AG08396 (cell line): ENCODE measurements at regions not wholly inside any gene's neighbourhood (a gene's known extent, or its start where the extent isn't known, plus 50 kb on each side); places are given as distances from the start of the nearest gene placed in this dataset.
"Not testable (repeated sequence)": the region's sequence is repeated elsewhere in the genome, so short reads cannot be mapped to it uniquely, and the experiment has no call there.

Experiments
- DNase-seq: peaks from one replicate; pipeline ENCODE4 v3.0.0; 2012; ENCODE audit warnings: low spot score, mixed read lengths

DNA sequence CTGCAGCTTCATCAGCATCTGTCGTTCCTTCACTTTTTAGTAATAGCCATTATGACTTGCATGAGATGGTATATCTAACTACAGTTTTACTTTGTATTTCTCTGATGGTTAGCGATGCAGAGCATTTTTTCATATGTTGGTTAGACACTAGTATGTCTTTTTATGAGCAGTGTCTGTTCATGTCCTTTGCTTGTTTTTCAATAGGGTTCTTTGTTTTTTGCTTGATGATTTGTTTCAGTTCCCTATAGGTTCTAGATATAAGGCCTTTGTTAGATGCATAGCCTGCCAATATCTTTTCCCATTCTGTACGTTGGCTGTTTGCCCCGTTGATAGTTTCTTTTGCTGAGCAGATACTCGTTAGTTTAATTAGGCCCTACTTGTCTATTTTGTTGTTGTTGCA is 487.2 kb upstream of the BCHE start:
- DNase-seq, result no peak

DNA sequence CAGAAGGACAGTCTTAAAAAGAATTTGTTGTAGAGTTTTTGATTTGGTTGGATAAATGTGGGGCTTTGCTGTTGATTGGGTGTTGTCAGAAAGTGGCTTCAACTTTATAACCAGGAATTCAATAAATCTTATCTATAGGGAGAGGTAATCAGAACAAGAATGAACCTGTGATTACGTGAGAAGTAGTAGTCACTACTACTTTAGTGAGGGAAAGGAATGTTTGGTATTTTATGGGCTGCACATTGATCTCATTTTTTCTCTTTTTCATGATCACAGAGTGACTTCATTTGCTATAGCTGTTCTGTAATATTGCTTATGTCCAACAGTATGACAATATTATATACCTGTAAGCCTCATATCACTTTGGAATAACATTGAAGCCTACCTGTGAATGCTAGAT is 485.2 kb upstream of the BCHE start:
- DNase-seq, result no peak

DNA sequence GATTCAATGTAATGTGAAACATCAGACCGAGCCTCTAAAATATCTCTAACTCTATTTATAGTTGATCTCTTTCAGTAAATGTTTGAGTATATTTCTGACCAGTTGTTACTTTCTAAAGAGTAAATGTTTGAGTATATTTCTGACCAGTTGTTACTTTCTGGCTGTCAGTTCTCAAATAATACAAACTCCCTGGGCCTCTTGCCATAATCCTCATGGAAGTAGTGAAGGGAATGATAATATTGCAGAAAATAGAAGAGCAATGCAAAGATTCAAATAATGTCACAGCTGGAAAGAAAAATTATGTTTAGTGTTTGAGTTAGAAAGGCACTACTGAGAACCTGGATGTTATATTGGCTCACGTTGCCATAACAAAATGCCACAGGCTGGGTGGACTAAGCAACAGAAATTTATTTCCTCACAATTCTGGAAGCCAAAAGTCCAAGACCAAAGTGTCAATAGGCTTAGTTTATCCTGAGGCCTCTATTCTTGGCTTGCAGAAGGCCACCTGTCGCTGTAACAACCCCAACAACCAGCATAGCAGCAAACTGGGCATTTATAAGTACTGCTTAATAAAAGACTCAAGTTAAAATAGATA is 470.6 kb upstream of the BCHE start:
- no peak for DNase-seq

DNA sequence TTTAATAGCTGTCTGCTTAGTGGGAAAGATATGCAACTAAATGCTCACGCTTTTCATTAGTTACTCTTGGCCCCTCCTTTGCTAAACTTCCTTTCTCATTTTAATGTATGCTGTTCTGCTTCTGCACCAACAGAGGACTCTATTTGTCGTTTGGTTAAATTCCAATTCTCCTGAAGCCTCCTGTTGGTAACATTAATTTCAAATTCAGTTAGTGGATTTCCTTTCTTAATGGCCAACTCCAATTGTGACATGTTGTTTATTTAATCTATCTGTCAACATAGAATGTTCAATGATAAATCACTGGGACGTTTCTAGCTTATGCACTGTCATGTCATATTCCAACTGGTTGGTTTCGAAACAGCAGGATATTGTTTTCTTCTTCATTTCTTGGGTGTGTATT is 467.4 kb upstream of the BCHE start:
- no peak for DNase-seq

DNA sequence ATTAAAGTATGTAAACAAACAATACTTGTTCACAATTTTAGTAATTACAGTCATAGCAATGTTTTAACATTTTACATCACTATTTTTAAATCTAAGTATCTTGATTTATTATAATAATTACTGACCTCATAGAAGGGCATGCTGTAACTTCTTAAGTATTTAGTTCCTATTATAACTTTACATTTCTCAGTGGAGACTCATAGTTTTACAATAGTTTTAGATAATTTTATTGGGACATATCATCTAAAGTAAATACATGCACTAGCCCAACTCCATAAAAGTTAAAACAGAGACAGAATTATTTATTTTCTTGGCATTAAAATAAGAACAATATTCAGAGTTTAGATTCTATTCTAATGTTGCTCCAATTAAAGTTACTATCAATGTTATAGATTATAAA is 466.5 kb upstream of the BCHE start:
- DNase-seq, result no peak

DNA sequence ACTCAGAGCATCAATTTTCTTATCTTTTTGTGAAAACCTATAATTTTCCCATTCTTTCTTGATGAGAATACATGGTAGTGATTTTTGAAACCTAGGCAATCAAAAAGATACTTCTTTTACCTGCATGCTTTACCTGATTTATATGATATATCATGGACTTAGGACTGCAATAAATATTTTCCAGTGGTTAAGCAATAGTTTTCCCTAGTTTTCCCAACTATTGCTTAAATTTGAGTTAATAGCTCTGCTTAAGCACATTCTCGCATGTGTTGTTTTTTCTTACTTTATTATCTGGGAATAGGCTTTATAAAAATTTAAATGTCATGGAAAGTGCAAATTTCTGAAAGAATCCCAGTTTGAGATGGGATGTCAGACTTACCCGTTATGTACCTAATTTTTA is 465.1 kb upstream of the BCHE start:
- no peak for DNase-seq

DNA sequence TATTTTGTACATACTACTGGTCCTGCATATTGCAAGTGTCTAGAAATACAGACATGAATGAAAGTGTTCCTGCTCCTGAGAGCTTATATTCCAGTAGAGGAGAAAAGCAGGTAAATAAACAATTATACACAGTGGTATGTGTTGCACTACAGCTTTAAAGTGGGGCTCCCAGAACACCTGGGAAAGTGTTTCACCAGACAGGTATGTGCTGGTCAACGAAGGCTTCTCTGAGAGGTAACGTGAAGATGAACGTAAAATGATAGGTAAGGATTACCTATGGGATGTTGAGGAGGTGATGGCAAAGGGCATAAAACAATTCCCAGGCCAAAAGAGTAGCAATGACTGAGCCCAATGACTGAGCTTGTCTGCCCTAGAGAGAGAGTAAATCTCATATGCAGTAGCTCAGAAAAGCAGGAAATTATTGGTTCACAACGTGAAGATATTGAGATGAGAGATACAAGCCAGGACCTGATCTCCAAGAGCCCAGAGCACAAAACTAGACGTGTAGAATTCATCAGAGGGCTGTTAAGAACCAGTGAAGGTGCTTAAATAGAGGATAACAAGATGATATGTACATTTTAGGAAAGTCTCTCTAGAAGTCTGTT is 459.1 kb upstream of the BCHE start:
- no peak for DNase-seq

DNA sequence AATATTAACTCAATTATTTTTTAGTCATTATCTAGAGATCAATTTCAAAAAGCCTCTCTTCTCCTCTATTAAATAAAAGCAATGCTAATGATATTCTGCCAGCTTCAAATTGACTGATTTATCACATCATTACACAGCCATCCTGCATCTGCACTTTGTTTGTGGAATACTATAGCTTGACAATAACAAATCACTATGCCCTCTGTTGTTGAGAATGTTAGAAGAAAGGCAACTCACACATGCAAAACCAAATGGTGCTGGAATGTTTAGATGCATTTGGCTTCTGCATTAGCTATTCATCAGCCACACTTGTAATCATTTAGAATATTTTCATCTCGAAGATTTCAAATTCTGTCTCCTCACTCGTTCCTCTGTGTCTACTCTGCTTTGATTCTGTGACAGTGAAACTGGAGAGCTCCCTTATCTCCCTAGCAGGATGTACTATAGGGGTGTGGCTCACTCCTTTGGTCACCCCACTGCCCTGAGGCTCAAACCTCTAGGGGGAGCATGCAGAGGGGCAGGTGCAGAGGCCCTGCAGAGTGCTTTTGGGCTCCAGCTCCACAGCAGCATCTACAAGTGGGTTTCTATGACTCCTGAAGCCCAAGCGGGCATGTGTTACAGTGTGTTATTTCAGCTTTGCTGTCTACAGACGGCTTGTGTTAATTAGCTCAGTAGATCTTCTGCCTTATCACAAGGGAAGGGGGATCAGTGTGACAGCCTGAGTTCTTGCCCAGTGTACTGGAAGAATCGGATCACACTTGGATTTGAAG is 454.1 kb upstream of the BCHE start:
- no peak for DNase-seq

DNA sequence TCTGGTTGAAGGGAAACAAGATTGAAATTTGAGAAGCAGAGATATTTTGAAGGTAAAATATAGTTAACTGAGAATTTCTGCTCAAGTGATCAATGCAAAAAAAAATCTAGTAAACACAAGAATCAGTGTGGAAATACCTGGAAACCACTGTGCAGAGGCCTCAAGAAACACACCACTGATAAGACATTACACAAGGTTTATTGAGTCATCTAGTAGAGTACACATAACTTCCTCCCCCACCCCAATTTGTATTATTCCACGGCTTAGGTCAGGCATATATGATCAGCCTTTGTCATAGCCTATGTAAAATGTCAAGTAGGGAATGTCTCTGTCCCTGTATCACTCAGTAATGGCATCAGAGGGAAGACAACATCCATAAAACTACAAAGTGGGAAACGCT is 447.8 kb upstream of the BCHE start:
- no peak for DNase-seq

DNA sequence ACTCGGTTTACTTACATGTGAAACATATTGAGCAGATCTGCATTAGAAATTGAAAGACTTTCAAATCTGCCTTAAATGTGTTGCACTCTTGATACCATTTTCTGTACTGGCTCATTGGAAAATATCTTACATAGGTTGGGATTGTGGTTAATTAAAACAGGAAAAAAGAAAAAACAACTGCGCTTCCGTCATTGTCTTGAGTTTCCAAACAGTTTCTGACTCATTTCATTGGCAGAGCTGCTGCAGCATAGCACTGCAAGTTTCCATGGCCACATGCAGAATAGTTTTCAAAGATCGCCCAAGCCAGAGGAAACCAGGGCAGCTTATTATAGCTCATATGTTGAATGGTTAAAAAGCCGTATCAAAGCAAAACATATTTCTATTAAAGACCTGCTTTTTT is 446.6 kb upstream of the BCHE start:
- peak; percentile 22 for DNase-seq

DNA sequence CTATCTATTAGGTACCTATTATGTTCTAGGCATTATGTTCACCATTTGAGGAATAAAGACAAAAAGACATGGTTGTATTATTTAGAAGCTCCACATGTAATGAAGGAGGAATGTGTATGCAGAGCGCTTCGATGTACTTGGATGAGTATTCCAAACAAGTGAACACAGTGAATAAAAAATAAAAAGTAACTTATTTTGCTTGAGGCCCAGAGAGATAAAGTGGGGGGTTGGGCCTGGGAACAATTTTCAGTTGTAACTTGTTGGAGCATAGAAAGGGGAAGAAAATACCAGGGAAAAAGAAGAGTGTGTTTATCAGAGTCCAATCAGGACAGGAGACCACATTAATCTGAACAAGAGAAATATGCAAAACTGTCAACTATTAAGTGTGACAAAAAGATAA is 445.7 kb upstream of the BCHE start:
- no peak for DNase-seq

DNA sequence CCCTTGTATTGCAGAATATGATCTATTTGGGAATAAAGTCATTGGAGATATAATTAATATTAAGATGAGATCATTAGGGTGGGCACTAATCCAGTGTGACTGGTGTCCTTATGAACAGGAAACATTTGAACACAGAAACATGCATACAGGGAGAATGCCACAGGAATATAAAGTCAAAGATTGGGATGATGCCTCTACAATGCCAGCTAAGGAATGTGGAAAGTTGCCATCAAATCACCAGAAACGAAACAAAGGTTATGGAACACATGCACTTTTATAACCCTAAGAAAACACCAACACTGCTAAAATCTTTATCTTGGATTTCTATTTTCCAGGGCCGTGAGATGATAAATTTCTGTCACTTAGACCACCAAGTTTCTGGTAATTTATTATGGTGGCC is 442.4 kb upstream of the BCHE start:
- DNase-seq, result no peak

DNA sequence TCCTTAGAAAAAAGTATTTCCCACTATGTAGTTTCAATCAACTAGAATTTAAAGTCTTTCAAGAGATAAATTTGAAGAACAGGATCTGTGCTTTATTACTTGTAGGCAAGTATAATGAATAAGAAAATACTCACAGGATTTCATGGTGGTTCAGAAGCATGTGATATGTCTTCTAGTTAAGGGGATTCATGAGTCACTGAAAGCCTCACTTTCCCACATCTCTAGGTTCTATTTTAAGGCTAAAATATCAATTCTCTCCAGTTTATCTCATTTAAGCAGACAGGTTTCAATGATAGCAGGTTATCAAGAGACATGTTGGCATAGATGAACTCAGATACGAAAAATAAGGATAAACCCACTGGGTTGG is 437.8 kb upstream of the BCHE start:
- no peak for DNase-seq

DNA sequence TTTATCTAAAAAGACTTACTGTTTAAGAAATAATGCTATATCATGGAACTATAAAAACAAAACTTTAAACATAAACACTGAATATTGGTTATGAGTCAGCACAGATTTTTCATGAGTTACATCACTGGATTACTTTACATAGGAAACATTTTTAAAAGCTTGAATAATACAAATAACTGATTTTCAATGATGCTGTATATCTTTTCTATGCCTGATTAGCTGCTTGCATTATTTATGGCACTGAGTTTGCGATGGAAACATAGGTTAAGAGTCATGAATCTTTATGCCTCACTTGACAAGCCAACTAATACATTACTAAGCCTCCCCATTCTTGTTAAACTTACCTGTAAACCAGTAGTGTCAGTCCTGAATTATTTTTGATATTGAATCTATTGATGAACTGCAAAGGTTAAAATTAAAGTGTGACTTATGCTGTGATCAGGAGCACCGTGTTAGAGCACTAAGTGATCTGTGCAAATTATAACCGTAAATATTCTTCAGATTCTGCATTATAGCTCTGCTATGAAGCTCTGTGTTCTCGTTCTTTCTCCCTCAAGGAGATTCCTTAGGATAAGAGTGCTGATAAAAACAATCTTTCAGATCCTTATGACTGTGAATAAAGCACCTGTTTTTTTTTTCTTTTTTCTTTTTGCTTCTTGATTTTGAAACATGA is 437.3 kb upstream of the BCHE start:
- peak; percentile 3 for DNase-seq

DNA sequence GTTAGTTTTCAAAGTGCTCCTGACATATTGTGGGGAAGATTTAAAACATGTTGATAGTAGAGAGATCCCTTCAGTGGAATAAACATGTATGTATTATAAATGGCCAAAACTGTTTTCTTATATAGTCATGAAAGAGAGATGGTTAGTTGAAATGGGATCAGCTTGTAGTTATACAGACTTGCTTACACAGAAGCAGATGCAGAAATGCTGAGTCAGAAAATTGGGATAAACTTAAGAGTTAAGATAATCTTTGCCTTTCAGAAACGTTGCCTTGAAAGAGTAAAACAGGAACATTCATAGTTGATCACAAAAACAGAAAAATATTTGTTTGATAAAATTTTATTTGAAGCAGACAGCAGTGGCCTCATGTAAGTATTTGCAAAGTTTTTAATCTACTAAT is 433.2 kb upstream of the BCHE start:
- DNase-seq, result no peak

DNA sequence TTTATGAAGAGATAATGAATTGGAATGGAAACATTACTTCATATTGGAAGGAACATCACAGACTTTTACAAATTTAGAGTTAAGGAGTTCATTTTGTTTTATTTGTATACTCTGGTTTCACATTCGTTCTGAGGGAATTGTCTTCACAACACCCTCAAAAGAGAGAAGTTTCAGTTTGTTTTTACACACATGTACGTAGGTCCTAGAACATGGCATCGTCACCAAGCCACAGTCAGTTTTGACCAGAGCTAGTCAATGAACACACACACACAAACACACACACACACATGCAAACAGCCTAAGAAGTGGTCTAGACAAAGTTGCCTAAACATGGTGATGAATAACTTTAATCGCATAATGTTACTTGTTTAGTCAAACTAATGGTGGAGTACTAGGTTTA is 427.9 kb upstream of the BCHE start:
- DNase-seq, result no peak

DNA sequence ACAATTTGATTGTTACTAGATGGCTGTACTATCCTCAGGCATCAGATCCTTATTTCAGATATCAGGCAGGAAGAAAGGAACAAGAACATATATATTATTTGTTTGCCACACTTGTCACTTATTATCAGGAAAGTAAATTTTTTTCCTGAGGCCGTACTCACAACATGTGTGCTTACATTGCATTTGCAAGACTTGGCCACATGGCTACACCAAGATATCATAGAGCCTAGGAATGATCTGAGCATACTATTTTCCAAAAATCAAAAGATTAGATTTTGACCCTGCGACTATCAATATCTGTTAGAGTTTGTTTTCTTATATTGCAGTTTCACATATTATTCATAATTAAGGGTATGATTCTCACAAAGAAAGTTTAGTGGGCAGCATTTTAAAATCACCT is 426.2 kb upstream of the BCHE start:
- DNase-seq, result no peak

DNA sequence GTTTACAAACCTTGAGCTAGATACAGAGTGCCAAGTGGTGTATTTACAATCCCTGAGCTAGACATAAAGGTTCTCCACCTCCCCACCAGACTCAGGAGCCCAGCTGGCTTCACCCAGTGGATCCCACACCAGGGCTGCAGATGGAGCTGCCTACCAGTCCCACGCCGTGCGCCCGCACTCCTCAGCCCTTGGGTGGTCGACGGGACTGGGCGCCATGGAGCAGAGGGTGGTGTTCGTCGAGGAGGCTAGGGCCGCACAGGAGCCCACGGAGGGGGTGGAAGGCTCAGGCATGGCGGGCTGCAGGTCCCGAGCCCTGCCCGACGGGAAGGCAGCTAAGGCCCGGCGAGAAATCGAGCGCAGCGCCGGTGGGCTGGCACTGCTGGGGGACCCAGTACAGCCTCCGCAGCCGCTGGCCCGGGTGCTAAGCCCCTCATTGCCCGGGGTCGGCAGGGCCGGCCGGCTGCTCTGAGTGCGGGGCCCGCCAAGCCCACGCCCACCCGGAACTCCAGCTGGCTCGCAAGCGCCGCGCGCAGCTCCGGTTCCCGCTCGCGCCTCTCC is 421.1 kb upstream of the BCHE start:
- DNase-seq, result not testable (repeated sequence)

DNA sequence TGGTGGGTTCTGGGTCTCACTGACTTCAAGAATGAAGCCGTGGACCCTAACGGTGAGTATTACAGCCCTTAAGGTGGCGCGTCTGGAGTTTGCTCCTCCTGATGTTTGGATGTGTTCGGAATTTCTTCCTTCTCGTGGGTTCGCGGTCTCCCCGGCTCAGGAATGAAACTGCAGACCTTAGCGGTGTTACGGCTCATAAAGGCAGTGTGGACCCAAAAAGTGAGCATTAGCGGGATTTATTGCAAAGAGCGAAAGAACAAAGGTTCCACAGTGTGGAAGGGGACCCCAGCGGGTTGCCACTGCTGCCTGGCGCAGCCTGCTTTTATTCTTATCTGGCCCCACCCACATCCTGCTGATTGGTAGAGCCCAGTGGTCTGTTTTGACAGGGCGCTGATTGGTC is 420.5 kb upstream of the BCHE start:
- no peak for DNase-seq

DNA sequence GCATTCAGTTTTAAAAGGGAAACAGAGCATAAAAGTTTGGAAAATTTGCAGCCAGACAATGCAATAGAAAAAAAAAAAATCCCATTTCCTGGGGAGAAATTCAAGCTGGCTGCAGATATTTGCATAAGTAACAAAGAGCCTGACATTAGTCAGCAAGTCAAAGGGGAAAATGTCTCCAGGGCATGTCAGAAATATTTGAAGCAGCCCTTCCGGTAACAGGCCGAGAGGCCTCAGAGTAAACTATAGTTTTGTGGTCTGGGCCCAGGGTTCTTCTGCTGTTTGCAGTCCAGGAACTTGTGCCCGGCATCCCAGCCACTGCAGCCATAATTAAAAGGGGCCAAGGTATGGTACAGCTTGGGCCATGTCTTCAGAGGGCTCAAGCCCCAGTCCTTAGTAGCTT is 411.6 kb upstream of the BCHE start:
- DNase-seq, result no peak

DNA sequence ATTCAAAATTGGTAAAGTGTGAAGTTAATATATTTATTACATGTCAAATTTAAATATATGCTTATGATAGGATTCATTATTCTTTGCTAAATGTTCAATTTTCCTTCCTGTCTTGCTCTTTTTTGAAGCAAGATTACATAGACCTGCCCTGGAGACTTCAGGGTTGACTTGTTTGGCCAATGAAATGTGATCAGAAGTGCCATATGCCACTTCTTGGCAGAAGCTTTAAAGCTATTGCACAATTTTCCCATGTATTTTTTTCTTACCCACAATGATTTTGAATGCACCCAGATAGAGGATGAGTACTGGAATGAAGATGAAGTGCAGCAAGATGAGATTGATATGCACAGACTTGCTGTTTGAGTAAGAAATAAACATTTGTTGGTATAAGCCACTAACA is 406.3 kb upstream of the BCHE start:
- DNase-seq, result no peak

DNA sequence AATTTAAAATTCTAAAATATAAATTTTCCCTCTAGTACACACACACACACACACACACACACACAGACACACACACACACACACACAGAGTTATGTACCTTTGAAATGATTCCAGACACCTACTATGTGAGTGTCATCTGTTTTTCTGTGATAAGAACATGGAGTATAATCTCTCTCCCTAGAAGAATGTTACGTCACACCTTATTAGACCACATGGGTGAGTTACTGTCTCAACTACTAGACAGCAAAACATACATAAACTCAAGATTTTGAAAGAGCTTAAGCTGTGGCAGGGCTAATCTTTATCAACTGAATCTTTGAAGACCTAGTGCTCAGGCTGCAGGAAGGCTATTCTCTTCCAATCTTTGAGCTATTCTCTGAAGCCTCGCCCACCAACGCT is 385.9 kb upstream of the BCHE start:
- DNase-seq, result no peak

DNA sequence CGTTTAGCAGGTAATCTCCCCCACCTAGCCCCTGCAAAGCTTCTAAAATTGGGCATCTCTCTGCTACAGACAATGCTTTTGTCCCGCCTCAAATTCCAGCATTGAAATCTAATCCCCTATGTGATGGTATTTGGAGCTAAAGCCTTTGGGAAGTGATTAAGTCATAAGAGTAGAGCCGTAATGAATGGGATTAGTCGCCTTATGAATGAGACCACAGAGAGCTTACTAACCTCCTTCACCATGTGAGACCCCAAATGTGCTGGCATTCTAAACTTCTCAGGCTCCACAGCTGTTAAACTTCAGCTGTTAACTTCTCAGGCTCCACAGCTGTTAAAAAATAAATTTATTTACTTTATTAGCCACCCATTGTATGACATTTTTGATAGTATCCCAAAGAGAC is 374.2 kb upstream of the BCHE start:
- no peak for DNase-seq
